ENCODE measurements at regions not wholly inside any gene's neighbourhood (a gene's known extent, or its start where the extent isn't known, plus 50 kb on each side); places are given as distances from the start of the nearest gene placed in this dataset.

GRCh38 chr2:129888896-129889295 lies 90.6 kb upstream of the RAB6C start:
- no peak overlapping the region for H3K27ac ChIP-seq (ENCODE audit: low read length)
- H3K9ac ChIP-seq (ENCODE audit: low read depth, low read length): no peak overlapping the region
- H3K4me1 ChIP-seq (ENCODE audit: insufficient read depth, low read length): peaks cover 10% of the 10 kb centered on the region; the same call in 1 of the 2 replicates
- H3K9me3 ChIP-seq (ENCODE audit: insufficient read depth, low read depth, low read length): no peaks in the 10 kb centered on the region
- no peak overlapping the region for H3K4me3 ChIP-seq (ENCODE audit: low read length)
- H3K36me3 ChIP-seq (ENCODE audit: insufficient read depth, low read depth, low read length): no peaks in the 10 kb centered on the region
- no peaks in the 10 kb centered on the region for H3K27me3 ChIP-seq (ENCODE audit: insufficient read depth, low read length)

GRCh38 chr2:129891341-129892320 lies 87.8 kb upstream of the RAB6C start:
- peaks cover 4% of the 10 kb centered on the region; the same call in 1 of the 2 replicates for H3K4me1 ChIP-seq (ENCODE audit: insufficient read depth, low read length)
- H3K4me3 ChIP-seq (ENCODE audit: low read length): no peak overlapping the region
- no peak overlapping the region for H3K27ac ChIP-seq (ENCODE audit: low read length)
- H3K27me3 ChIP-seq (ENCODE audit: insufficient read depth, low read length): no peaks in the 10 kb centered on the region
- H3K36me3 ChIP-seq (ENCODE audit: insufficient read depth, low read depth, low read length): no peaks in the 10 kb centered on the region
- H3K9ac ChIP-seq (ENCODE audit: low read depth, low read length): no peak overlapping the region
- no peaks in the 10 kb centered on the region for H3K9me3 ChIP-seq (ENCODE audit: insufficient read depth, low read depth, low read length)

DNA sequence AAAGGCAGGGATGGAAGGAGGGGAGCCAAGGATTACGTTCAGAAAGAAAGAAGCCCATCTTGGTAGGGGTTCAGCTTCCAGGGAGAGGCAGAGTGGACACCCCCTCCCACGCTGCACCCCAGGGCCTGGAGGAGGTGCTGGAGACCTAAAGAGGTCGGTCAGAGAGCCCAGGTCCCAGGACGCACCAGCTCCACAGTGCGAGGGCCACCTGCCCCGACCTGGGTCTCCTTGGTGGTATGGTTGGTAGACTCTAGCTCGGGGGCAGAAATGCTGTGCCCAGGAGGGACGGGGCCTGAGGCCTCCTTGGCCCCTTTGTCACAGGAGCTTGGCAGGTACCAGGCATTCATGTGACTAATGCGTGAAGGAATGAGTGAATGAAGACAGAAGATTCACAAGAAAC lies 87.1 kb upstream of the RAB6C start:
- Histone ChIP-seq H3K27me3 (ENCODE audit: insufficient read depth, low read length) (no peaks in the 10 kb centered on the region), H3K9me3 (ENCODE audit: insufficient read depth, low read depth, low read length) (no peaks in the 10 kb centered on the region), H3K9ac (ENCODE audit: low read depth, low read length) (no peak overlapping the region), H3K4me1 (ENCODE audit: insufficient read depth, low read length) (no peaks in the 10 kb centered on the region), H3K4me3 (ENCODE audit: low read length) (no peak overlapping the region), H3K27ac (ENCODE audit: low read length) (no peak overlapping the region), H3K36me3 (ENCODE audit: insufficient read depth, low read depth, low read length) (no peaks in the 10 kb centered on the region)

GRCh38 chr2:129892773-129893172 lies 86.7 kb upstream of the RAB6C start:
- no peak overlapping the region for H3K9ac ChIP-seq (ENCODE audit: low read depth, low read length)
- H3K27me3 ChIP-seq (ENCODE audit: insufficient read depth, low read length): no peaks in the 10 kb centered on the region
- no peaks in the 10 kb centered on the region for H3K4me1 ChIP-seq (ENCODE audit: insufficient read depth, low read length)
- no peaks in the 10 kb centered on the region for H3K36me3 ChIP-seq (ENCODE audit: insufficient read depth, low read depth, low read length)
- no peak overlapping the region for H3K27ac ChIP-seq (ENCODE audit: low read length)
- H3K9me3 ChIP-seq (ENCODE audit: insufficient read depth, low read depth, low read length): no peaks in the 10 kb centered on the region
- no peak overlapping the region for H3K4me3 ChIP-seq (ENCODE audit: low read length)

GRCh38 chr2:129893244-129893643 lies 86.2 kb upstream of the RAB6C start:
- H3K9me3 ChIP-seq (ENCODE audit: insufficient read depth, low read depth, low read length): no peaks in the 10 kb centered on the region
- H3K36me3 ChIP-seq (ENCODE audit: insufficient read depth, low read depth, low read length): no peaks in the 10 kb centered on the region
- H3K4me1 ChIP-seq (ENCODE audit: insufficient read depth, low read length): no peaks in the 10 kb centered on the region
- H3K4me3 ChIP-seq (ENCODE audit: low read length): no peak overlapping the region
- H3K27ac ChIP-seq (ENCODE audit: low read length): no peak overlapping the region
- no peak overlapping the region for H3K9ac ChIP-seq (ENCODE audit: low read depth, low read length)
- H3K27me3 ChIP-seq (ENCODE audit: insufficient read depth, low read length): no peaks in the 10 kb centered on the region

DNA sequence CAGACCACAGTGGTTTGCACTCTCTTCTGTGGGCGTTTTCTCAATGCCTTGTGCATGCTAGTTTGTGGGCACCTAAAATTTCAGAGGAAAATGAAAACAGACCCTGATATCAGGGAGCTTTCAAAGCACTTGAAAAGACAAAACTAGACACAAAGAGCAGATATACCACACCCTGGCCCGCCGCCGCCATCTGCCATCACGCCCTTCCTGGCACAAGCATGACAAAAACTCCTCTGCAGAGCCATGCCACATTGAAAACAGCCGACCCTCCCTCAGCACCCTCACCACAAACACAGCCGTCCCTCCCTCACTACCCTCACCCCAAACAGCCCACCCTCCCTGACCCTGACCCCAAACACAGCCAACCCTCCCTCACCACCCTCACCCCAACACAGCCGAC lies 84.8 kb upstream of the RAB6C start:
- H3K9me3 ChIP-seq (ENCODE audit: insufficient read depth, low read depth, low read length): no peaks in the 10 kb centered on the region
- no peak overlapping the region for H3K9ac ChIP-seq (ENCODE audit: low read depth, low read length)
- no peaks in the 10 kb centered on the region for H3K27me3 ChIP-seq (ENCODE audit: insufficient read depth, low read length)
- H3K4me1 ChIP-seq (ENCODE audit: insufficient read depth, low read length): no peaks in the 10 kb centered on the region
- no peak overlapping the region for H3K27ac ChIP-seq (ENCODE audit: low read length)
- H3K4me3 ChIP-seq (ENCODE audit: low read length): no peak overlapping the region
- H3K36me3 ChIP-seq (ENCODE audit: insufficient read depth, low read depth, low read length): no peaks in the 10 kb centered on the region

- Histone ChIP-seq H3K4me1 (ENCODE audit: insufficient read depth, low read length) (no peaks in the 10 kb centered on the region), H3K9me3 (ENCODE audit: insufficient read depth, low read depth, low read length) (no peaks in the 10 kb centered on the region), H3K4me3 (ENCODE audit: low read length) (no peak overlapping the region), H3K9ac (ENCODE audit: low read depth, low read length) (no peak overlapping the region), H3K36me3 (ENCODE audit: insufficient read depth, low read depth, low read length) (no peaks in the 10 kb centered on the region), H3K27ac (ENCODE audit: low read length) (no peak overlapping the region), H3K27me3 (ENCODE audit: insufficient read depth, low read length) (no peaks in the 10 kb centered on the region)
Measured at GRCh38 chr2:129895061-129895460, 84.4 kb upstream of the RAB6C start.

DNA sequence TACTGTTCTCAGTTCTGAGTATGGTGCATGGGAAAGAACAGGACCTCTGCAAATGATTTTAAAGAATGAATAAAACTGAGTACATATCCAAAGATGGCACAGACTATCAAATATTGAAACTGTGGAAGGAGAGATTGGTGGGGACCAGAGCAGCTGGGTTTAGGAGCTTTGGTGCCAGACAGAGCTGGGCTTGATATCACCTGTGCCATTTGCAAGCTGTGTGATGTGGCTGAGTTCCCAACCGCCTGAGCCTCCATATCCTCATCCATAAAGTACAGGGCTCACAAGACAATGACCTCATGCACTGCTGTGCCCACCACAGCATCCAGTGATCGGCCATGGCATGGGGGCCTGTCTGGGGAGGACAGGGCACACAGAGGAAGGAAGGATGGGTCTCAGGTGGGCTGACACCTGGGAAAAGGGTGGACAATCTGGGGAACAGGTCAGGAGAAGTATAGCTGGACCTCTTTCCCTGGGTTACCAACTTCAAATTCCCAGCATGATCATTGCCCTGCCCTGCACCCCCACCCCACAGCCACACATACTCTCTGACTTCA lies 83.9 kb upstream of the RAB6C start:
- Histone ChIP-seq H3K4me1 (ENCODE audit: insufficient read depth, low read length) (no peaks in the 10 kb centered on the region), H3K9ac (ENCODE audit: low read depth, low read length) (no peak overlapping the region)

GRCh38 chr2:129896226-129897100 lies 83.0 kb upstream of the RAB6C start:
- Histone ChIP-seq H3K4me1 (ENCODE audit: insufficient read depth, low read length) (no peaks in the 10 kb centered on the region), H3K9me3 (ENCODE audit: insufficient read depth, low read depth, low read length) (no peaks in the 10 kb centered on the region), H3K9ac (ENCODE audit: low read depth, low read length) (no peak overlapping the region), H3K4me3 (ENCODE audit: low read length) (no peak overlapping the region), H3K27me3 (ENCODE audit: insufficient read depth, low read length) (no peaks in the 10 kb centered on the region), H3K36me3 (ENCODE audit: insufficient read depth, low read depth, low read length) (no peaks in the 10 kb centered on the region), H3K27ac (ENCODE audit: low read length) (no peak overlapping the region)

More for the DNA sequence above, 83.9 kb upstream of the RAB6C start:
- Histone ChIP-seq H3K27ac (ENCODE audit: low read length) (no peak overlapping the region), H3K9me3 (ENCODE audit: insufficient read depth, low read depth, low read length) (no peaks in the 10 kb centered on the region), H3K27me3 (ENCODE audit: insufficient read depth, low read length) (no peaks in the 10 kb centered on the region), H3K36me3 (ENCODE audit: insufficient read depth, low read depth, low read length) (no peaks in the 10 kb centered on the region), H3K4me3 (ENCODE audit: low read length) (no peak overlapping the region)

DNA sequence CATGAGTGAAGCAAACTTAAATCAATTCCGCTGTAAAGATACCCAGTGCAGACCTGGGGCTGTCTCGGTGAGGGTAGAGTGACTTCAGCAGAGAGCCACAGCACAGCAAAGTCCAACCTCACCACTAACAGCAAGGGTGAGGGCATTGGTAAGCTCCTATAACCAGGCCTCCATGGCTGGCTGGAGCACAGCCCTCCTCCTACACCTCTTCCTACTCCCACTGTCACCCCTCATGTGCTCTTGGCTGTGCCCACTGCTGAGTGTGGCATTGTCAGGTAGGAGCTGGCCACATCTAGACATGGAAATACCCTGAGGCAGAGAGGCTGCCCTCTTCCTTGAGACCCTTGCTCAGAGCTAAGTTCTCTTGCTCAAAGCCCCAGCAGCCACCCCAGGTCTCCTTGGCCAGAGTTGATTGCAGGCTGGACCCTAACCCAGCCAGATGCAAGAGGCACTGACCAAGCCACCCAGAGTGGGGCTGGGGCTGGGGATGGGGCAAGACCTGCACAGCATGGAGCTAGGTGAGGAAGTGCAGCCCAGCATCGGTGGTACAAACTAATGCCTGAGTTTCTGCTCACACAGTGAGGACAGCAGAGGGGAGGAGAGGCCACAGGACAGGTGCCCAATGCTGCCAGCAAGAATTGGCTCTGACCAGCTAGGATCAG lies 77.6 kb upstream of the RAB6C start:
- Histone ChIP-seq H3K4me3 (ENCODE audit: low read length) (no peak overlapping the region), H3K9me3 (ENCODE audit: insufficient read depth, low read depth, low read length) (no peaks in the 10 kb centered on the region), H3K27me3 (ENCODE audit: insufficient read depth, low read length) (no peaks in the 10 kb centered on the region), H3K4me1 (ENCODE audit: insufficient read depth, low read length) (no peaks in the 10 kb centered on the region), H3K36me3 (ENCODE audit: insufficient read depth, low read depth, low read length) (no peaks in the 10 kb centered on the region), H3K27ac (ENCODE audit: low read length) (no peak overlapping the region), H3K9ac (ENCODE audit: low read depth, low read length) (no peak overlapping the region)
